H9 (cell line): ENCODE measurements at regions not wholly inside any gene's neighbourhood (a gene's known extent, or its start where the extent isn't known, plus 50 kb on each side); places are given as distances from the start of the nearest gene placed in this dataset.

Experiments used
- DNase-seq: peaks from one replicate; pipeline ENCODE4 v3.0.0-alpha.2; 2017
- H2AFZ ChIP-seq: one replicate; pipeline ENCODE4 v1.6.1; 2013; ENCODE audit warnings: mild to moderate bottlenecking, low read length, control low read depth, moderate library complexity
- H2AK5ac ChIP-seq: 2 replicates; pipeline ENCODE4 v1.6.1; 2013; ENCODE audit warnings: low read length, control low read depth, mixed read lengths; ENCODE audit not compliant: insufficient read length
- H2BK120ac ChIP-seq: one replicate; pipeline ENCODE4 v1.6.1; 2013; ENCODE audit warnings: low read depth, mild to moderate bottlenecking, low read length, control low read depth, inconsistent platforms; ENCODE audit not compliant: poor library complexity, severe bottlenecking
- H2BK12ac ChIP-seq: 2 replicates; pipeline ENCODE4 v1.6.1; 2013; ENCODE audit warnings: low read length, control low read depth, mixed read lengths, low read depth; ENCODE audit not compliant: insufficient read length
- H2BK15ac ChIP-seq: 2 replicates; pipeline ENCODE4 v1.6.1; 2013; ENCODE audit warnings: low read depth, low read length, control low read depth
- H2BK20ac ChIP-seq: one replicate; pipeline ENCODE4 v1.6.1; 2013; ENCODE audit warnings: low read depth, mild to moderate bottlenecking, low read length, control low read depth, inconsistent platforms; ENCODE audit not compliant: poor library complexity, severe bottlenecking
- H2BK5ac ChIP-seq: 2 replicates; pipeline ENCODE4 v1.6.1; 2013; ENCODE audit warnings: low read length, control low read depth, mixed read lengths; ENCODE audit not compliant: insufficient read length
- H3K14ac ChIP-seq: 2 replicates; pipeline ENCODE4 v1.6.1; 2013; ENCODE audit warnings: low read length, control low read depth; ENCODE audit not compliant: insufficient read depth
- H3K18ac ChIP-seq: 2 replicates; pipeline ENCODE4 v1.6.1; 2013; ENCODE audit warnings: low read depth, mild to moderate bottlenecking, mixed read lengths, low read length, control low read depth; ENCODE audit not compliant: insufficient read length
- H3K23ac ChIP-seq: 2 replicates; pipeline ENCODE4 v1.6.1; 2013; ENCODE audit warnings: low read length, control low read depth, mixed read lengths, low read depth; ENCODE audit not compliant: insufficient read length
- H3K23me2 ChIP-seq: 2 replicates; pipeline ENCODE4 v1.6.1; 2013; ENCODE audit warnings: low read depth, mild to moderate bottlenecking, mixed read lengths, low read length, control low read depth; ENCODE audit not compliant: insufficient read length, poor library complexity, severe bottlenecking
- H3K27ac ChIP-seq: 2 replicates; pipeline ENCODE4 v1.5.1; 2013; ENCODE audit warnings: low read length, control low read depth, mixed read lengths, low read depth; ENCODE audit not compliant: insufficient read length
- H3K27me3 ChIP-seq: 2 replicates; pipeline ENCODE4 v1.6.1; 2013; ENCODE audit warnings: low read length, control low read depth, inconsistent platforms; ENCODE audit not compliant: insufficient read depth
- H3K4ac ChIP-seq: 2 replicates; pipeline ENCODE4 v1.6.1; 2013; ENCODE audit warnings: low read depth, mild to moderate bottlenecking, control low read depth, inconsistent platforms, low read length, moderate library complexity
- H3K4me1 ChIP-seq: 2 replicates; pipeline ENCODE4 v1.6.1; 2013; ENCODE audit warnings: low read length, control low read depth, inconsistent platforms; ENCODE audit not compliant: insufficient read depth
- H3K4me2 ChIP-seq: 2 replicates; pipeline ENCODE4 v1.6.1; 2013; ENCODE audit warnings: low read length, control low read depth, mixed read lengths; ENCODE audit not compliant: insufficient read length, insufficient read depth
- H3K56ac ChIP-seq: 2 replicates; pipeline ENCODE4 v1.6.1; 2013; ENCODE audit warnings: low read depth, mild to moderate bottlenecking, mixed read lengths, low read length, control low read depth; ENCODE audit not compliant: insufficient read length
- H3K79me1 ChIP-seq: 2 replicates; pipeline ENCODE4 v1.6.1; 2013; ENCODE audit warnings: low read depth, mild to moderate bottlenecking, moderate library complexity, low read length, control low read depth, inconsistent platforms; ENCODE audit not compliant: insufficient read depth, poor library complexity, severe bottlenecking
- H3K79me2 ChIP-seq: 2 replicates; pipeline ENCODE4 v1.6.1; 2013; ENCODE audit warnings: low read length, control low read depth, inconsistent platforms; ENCODE audit not compliant: insufficient read depth
- H3K9ac ChIP-seq: 2 replicates; pipeline ENCODE4 v1.6.1; 2013; ENCODE audit warnings: low read length, control low read depth, mixed read lengths; ENCODE audit not compliant: insufficient read length; ENCODE audit errors: extremely low read depth
- H3K9me3 ChIP-seq: one replicate; pipeline ENCODE4 v1.6.1; 2013; ENCODE audit warnings: low read depth, low read length, inconsistent platforms; ENCODE audit not compliant: control insufficient read depth
- H3T11ph ChIP-seq: one replicate; pipeline ENCODE4 v1.6.1; 2013; ENCODE audit warnings: mild to moderate bottlenecking, low read length, control low read depth, inconsistent platforms
- H4K20me1 ChIP-seq: one replicate; pipeline ENCODE4 v1.6.1; 2013; ENCODE audit not compliant: control insufficient read depth, insufficient read length, insufficient read depth
- H4K5ac ChIP-seq: 2 replicates; pipeline ENCODE4 v1.6.1; 2013; ENCODE audit warnings: low read depth, mild to moderate bottlenecking, mixed read lengths, low read length, control low read depth; ENCODE audit not compliant: insufficient read length
- H4K8ac ChIP-seq: replicated peaks from 2 replicates; pipeline ENCODE4 v1.6.1; 2013; ENCODE audit warnings: low read length, control low read depth, mixed read lengths, low read depth; ENCODE audit not compliant: insufficient read length
- H4K91ac ChIP-seq: 2 replicates; pipeline ENCODE4 v1.6.1; 2013; ENCODE audit warnings: low read depth, mild to moderate bottlenecking, moderate library complexity, mixed read lengths, low read length, control low read depth; ENCODE audit not compliant: insufficient read length
- H3K27ac Mint-ChIP-seq, 3 experiments: 2 replicates in 2 of 3; 3 replicates in 1 of 3; pipeline ENCODE4 v1.8.0; 2020 to 2021; ENCODE audit warnings: mixed read lengths in 3 of 3, mild to moderate bottlenecking in 1 of 3, moderate library complexity in 1 of 3
- H3K27me3 Mint-ChIP-seq: 2 replicates; pipeline ENCODE4 v1.8.0; 2021; ENCODE audit warnings: low read depth, mild to moderate bottlenecking, moderate library complexity, mixed read lengths
- H3K36me3 Mint-ChIP-seq, 3 experiments: 2 replicates in 2 of 3; 3 replicates in 1 of 3; pipeline ENCODE4 v1.8.0; 2020 to 2021; ENCODE audit warnings: low read depth in 3 of 3, mixed read lengths in 3 of 3; ENCODE audit not compliant: insufficient read depth in 1 of 3
- H3K4me1 Mint-ChIP-seq, 2 experiments: 2 replicates each; pipeline ENCODE4 v1.8.0; 2020; ENCODE audit warnings: mixed read lengths in 2 of 2
- H3K4me3 Mint-ChIP-seq, 2 experiments: 2 replicates in 1 of 2; 3 replicates in 1 of 2; pipeline ENCODE4 v1.8.0; 2020 to 2021; ENCODE audit warnings: mild to moderate bottlenecking in 2 of 2, mixed read lengths in 2 of 2, moderate library complexity in 1 of 2
- H3K9me3 Mint-ChIP-seq, 2 experiments: 2 replicates in 1 of 2; 3 replicates in 1 of 2; pipeline ENCODE4 v1.8.0; 2020; ENCODE audit warnings: mild to moderate bottlenecking in 2 of 2, mixed read lengths in 2 of 2, moderate library complexity in 1 of 2
- CTCF ChIP-seq: fragments of 200-600 bp; sonication (generic); conservative IDR thresholded peaks from 3 replicates; pipeline ENCODE4 v1.8.0; 2021; ENCODE audit warnings: antibody characterized with exemption, mild to moderate bottlenecking
- WGBS: extraction: QIAGEN DNeasy Blood & Tissue Kit; methylation state at CpG from one replicate; pipeline ENCODE4 v1.1.7; 2013; ENCODE audit warnings: missing lambda C conversion rate, low lambda C conversion rate, mixed read lengths; ENCODE audit not compliant: insufficient read length; ENCODE audit errors: extremely low coverage; 5-methylcytosine and 5-hydroxymethylcytosine counted together

- H4K91ac ChIP-seq, result no peak overlapping the region
- H3K4ac ChIP-seq, result no peak overlapping the region
- Mint-ChIP-seq H3K27me3 (no peaks in the 10 kb centered on the region), H3K9me3 (peaks cover 0 to 2% of the 10 kb centered on the region in 2 experiments; a peak in 1 of 5 replicates), H3K36me3 (no peaks in the 10 kb centered on the region), H3K27ac (no peak overlapping the region), H3K4me1 (no peaks in the 10 kb centered on the region), H3K4me3 (no peak overlapping the region)
- H3K79me1 ChIP-seq, result no peaks in the 10 kb centered on the region
- H3K27ac ChIP-seq, result no peak overlapping the region
- no peak overlapping the region for H3K18ac ChIP-seq
- no peak overlapping the region for H3K56ac ChIP-seq
- no peak overlapping the region for H2BK5ac ChIP-seq
- no peak overlapping the region for H4K8ac ChIP-seq
- no peak overlapping the region for H2BK20ac ChIP-seq
- H3K23ac ChIP-seq, result no peak overlapping the region
- no peak for TF ChIP-seq CTCF
- H2AFZ ChIP-seq, result no peak overlapping the region
- H3K14ac ChIP-seq, result no peak overlapping the region
- DNase-seq, result no peak
- WGBS, result no CpG with 5 or more reads among the region's 1 CpG
- no peak overlapping the region for H2BK15ac ChIP-seq
- H3K23me2 ChIP-seq, result no peaks in the 10 kb centered on the region
- no peak overlapping the region for H3K9ac ChIP-seq
- no peaks in the 10 kb centered on the region for H3K9me3 ChIP-seq
- no peak overlapping the region for H2BK120ac ChIP-seq
- H3K4me1 ChIP-seq, result no peaks in the 10 kb centered on the region
- no peaks in the 10 kb centered on the region for H3K27me3 ChIP-seq
- H3K4me2 ChIP-seq, result no peak overlapping the region
- no peak overlapping the region for H3T11ph ChIP-seq
- no peak overlapping the region for H2BK12ac ChIP-seq
- no peaks in the 10 kb centered on the region for H4K20me1 ChIP-seq
- no peak overlapping the region for H4K5ac ChIP-seq
- no peak overlapping the region for H2AK5ac ChIP-seq
- H3K79me2 ChIP-seq, result no peaks in the 10 kb centered on the region
These were observed 806.6 kb upstream of the GHITM start for GRCh38 chr10:83332690-83333089.
